SU-DHL-6 (cell line): ENCODE measurements at regions not wholly inside any gene's neighbourhood (a gene's known extent, or its start where the extent isn't known, plus 50 kb on each side); places are given as distances from the start of the nearest gene placed in this dataset.

Experiments used
- EZH2phosphoT487 ChIP-seq: fragments of 200-600 bp; sonication (generic), shearing (Covaris generic); conservative IDR thresholded peaks from 2 replicates; pipeline ENCODE4 v1.6.1; 2018; ENCODE audit warnings: mild to moderate bottlenecking, antibody characterized with exemption, low read length, moderate library complexity, mixed read lengths
- TF ChIP-seq, protein P1 (sequence below): fragments of 200-600 bp; sonication (generic); IDR thresholded peaks from one replicate; pipeline ENCODE4 v1.5.1; 2017; ENCODE audit warnings: antibody characterized with exemption, mild to moderate bottlenecking, low read length, moderate library complexity; ENCODE audit not compliant: insufficient read depth, poor library complexity, severe bottlenecking

DNA sequence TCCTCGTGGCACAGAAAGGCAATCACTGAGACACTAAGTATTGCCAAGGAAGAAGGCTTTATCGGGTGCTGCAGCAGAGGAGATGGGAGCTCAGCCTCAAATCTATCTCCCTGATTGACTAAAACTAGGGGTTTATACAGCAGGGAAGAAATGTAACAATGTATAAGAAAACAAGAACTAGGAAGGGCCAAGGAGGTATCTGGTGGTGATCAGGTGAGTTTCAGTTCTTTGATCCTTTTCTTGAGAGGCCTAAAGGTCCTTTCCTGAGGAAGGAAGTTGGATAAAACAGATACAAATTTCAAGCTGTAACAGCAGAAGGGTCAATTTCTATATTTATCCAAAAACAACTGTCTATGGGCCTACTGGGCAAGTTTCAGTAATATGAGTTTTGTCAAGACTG, 212.4 kb downstream of the COPRS start:
- TF ChIP-seq, protein P1, sequence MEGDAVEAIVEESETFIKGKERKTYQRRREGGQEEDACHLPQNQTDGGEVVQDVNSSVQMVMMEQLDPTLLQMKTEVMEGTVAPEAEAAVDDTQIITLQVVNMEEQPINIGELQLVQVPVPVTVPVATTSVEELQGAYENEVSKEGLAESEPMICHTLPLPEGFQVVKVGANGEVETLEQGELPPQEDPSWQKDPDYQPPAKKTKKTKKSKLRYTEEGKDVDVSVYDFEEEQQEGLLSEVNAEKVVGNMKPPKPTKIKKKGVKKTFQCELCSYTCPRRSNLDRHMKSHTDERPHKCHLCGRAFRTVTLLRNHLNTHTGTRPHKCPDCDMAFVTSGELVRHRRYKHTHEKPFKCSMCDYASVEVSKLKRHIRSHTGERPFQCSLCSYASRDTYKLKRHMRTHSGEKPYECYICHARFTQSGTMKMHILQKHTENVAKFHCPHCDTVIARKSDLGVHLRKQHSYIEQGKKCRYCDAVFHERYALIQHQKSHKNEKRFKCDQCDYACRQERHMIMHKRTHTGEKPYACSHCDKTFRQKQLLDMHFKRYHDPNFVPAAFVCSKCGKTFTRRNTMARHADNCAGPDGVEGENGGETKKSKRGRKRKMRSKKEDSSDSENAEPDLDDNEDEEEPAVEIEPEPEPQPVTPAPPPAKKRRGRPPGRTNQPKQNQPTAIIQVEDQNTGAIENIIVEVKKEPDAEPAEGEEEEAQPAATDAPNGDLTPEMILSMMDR, result no peak
- TF ChIP-seq EZH2phosphoT487, result no peak
